Trophoblast cell (in vitro differentiated cells and primary cell): ENCODE measurements at regions not wholly inside any gene's neighbourhood (a gene's known extent, or its start where the extent isn't known, plus 50 kb on each side); places are given as distances from the start of the nearest gene placed in this dataset.
"Not testable (repeated sequence)": the region's sequence is repeated elsewhere in the genome, so short reads cannot be mapped to it uniquely, and the experiment has no call there.

ENCODE experiments used
- DNase-seq, 2 donors: peaks; one replicate each; pipeline ENCODE4 v3.0.0-alpha.2; 2016
- H2AFZ ChIP-seq: 2 replicates; pipeline ENCODE4 v1.6.1; 2013; ENCODE audit warnings: low read length, moderate library complexity, mild to moderate bottlenecking; ENCODE audit not compliant: insufficient read depth, poor library complexity
- H2AK5ac ChIP-seq: 2 replicates; pipeline ENCODE4 v1.6.1; 2013; ENCODE audit warnings: mild to moderate bottlenecking, low read length
- H2BK120ac ChIP-seq: 2 replicates; pipeline ENCODE4 v1.6.1; 2013; ENCODE audit warnings: low read length, mild to moderate bottlenecking, moderate library complexity; ENCODE audit not compliant: insufficient read depth, poor library complexity
- H2BK12ac ChIP-seq: 2 replicates; pipeline ENCODE4 v1.6.1; 2013; ENCODE audit warnings: mild to moderate bottlenecking, low read length, moderate library complexity
- H2BK5ac ChIP-seq: 2 replicates; pipeline ENCODE4 v1.6.1; 2013; ENCODE audit warnings: low read length, low read depth, moderate library complexity, mild to moderate bottlenecking; ENCODE audit not compliant: poor library complexity
- H3K14ac ChIP-seq: 2 replicates; pipeline ENCODE4 v1.6.1; 2013; ENCODE audit warnings: mild to moderate bottlenecking, low read length
- H3K18ac ChIP-seq: 2 replicates; pipeline ENCODE4 v1.6.1; 2013; ENCODE audit warnings: mild to moderate bottlenecking, low read length
- H3K23ac ChIP-seq: 2 replicates; pipeline ENCODE4 v1.6.1; 2013; ENCODE audit warnings: low read length
- H3K27ac ChIP-seq: 2 replicates; pipeline ENCODE4 v1.5.1; 2013; ENCODE audit warnings: low read depth, mild to moderate bottlenecking, inconsistent platforms, low read length, moderate library complexity
- H3K27me3 ChIP-seq: 2 replicates; pipeline ENCODE4 v1.6.1; 2013; ENCODE audit warnings: inconsistent platforms, mild to moderate bottlenecking, low read length, moderate library complexity; ENCODE audit not compliant: insufficient read depth
- H3K36me3 ChIP-seq, 2 experiments: 1 replicate in 1 of 2; 2 replicates in 1 of 2; pipeline ENCODE4 v1.6.1; 2013; ENCODE audit warnings: low read length in 2 of 2, mild to moderate bottlenecking in 2 of 2, moderate library complexity in 1 of 2; ENCODE audit not compliant: insufficient read depth in 2 of 2, control insufficient read depth in 1 of 2
- H3K4ac ChIP-seq: 2 replicates; pipeline ENCODE4 v1.6.1; 2013; ENCODE audit warnings: low read depth, mild to moderate bottlenecking, low read length, moderate library complexity
- H3K4me1 ChIP-seq, 2 experiments: 1 replicate in 1 of 2; 2 replicates in 1 of 2; pipeline ENCODE4 v1.6.1; 2013; ENCODE audit warnings: low read length in 2 of 2, mild to moderate bottlenecking in 2 of 2, moderate library complexity in 1 of 2; ENCODE audit not compliant: insufficient read depth in 2 of 2, control insufficient read depth in 1 of 2
- H3K4me2 ChIP-seq: 2 replicates; pipeline ENCODE4 v1.6.1; 2013; ENCODE audit warnings: inconsistent platforms, mild to moderate bottlenecking, low read length, moderate library complexity
- H3K4me3 ChIP-seq: 2 replicates; pipeline ENCODE4 v1.5.1; 2013; ENCODE audit warnings: mild to moderate bottlenecking, low read depth, low read length, inconsistent platforms
- H3K79me1 ChIP-seq: one replicate; pipeline ENCODE4 v1.6.1; 2013; ENCODE audit warnings: low read length
- H3K79me2 ChIP-seq: 2 replicates; pipeline ENCODE4 v1.6.1; 2013; ENCODE audit warnings: low read length, mild to moderate bottlenecking; ENCODE audit not compliant: control insufficient read depth, insufficient read depth, poor library complexity
- H3K9ac ChIP-seq: 2 replicates; pipeline ENCODE4 v1.6.1; 2013; ENCODE audit warnings: mild to moderate bottlenecking, low read length
- H3K9me3 ChIP-seq: 2 replicates; pipeline ENCODE4 v1.6.1; 2013; ENCODE audit warnings: low read depth, mild to moderate bottlenecking, control low read depth, inconsistent platforms, low read length; ENCODE audit not compliant: insufficient read depth
- H4K12ac ChIP-seq: 2 replicates; pipeline ENCODE4 v1.6.1; 2013; ENCODE audit warnings: low read depth, mild to moderate bottlenecking, low read length, moderate library complexity
- H4K8ac ChIP-seq: 2 replicates; pipeline ENCODE4 v1.6.1; 2013; ENCODE audit warnings: low read depth, mild to moderate bottlenecking, low read length, moderate library complexity
- H4K91ac ChIP-seq: one replicate; pipeline ENCODE4 v1.6.1; 2013; ENCODE audit warnings: low read depth, mild to moderate bottlenecking, low read length, moderate library complexity
- WGBS: extraction: QIAGEN DNeasy Blood & Tissue Kit; methylation state at CpG from one replicate; pipeline ENCODE4 v1.1.7; 2013; ENCODE audit warnings: missing lambda C conversion rate; ENCODE audit not compliant: insufficient read length, insufficient coverage; ENCODE audit errors: extremely low coverage; 5-methylcytosine and 5-hydroxymethylcytosine counted together

GRCh38 chr5:90263102-90263820 lies 146.3 kb downstream of the CETN3 start:
- Histone ChIP-seq H3K4me3 (no peak overlapping the region), H4K91ac (no peak overlapping the region), H3K14ac (no peak overlapping the region), H3K4ac (no peak overlapping the region), H4K12ac (no peak overlapping the region), H3K27ac (no peak overlapping the region), H2BK120ac (no peak overlapping the region), H3K4me1 (no peaks in the 10 kb centered on the region), H3K27me3 (no peaks in the 10 kb centered on the region), H2BK5ac (no peak overlapping the region), H3K23ac (no peak overlapping the region), H3K36me3 (no peaks in the 10 kb centered on the region), H3K79me1 (no peaks in the 10 kb centered on the region), H3K9me3 (no peaks in the 10 kb centered on the region), H3K4me2 (no peak overlapping the region), H2AK5ac (no peak overlapping the region), H3K18ac (no peak overlapping the region), H2BK12ac (peak overlapping the region; percentile 58), H4K8ac (no peak overlapping the region), H2AFZ (no peak overlapping the region), H3K79me2 (no peaks in the 10 kb centered on the region), H3K9ac (no peak overlapping the region)
- no CpG with 5 or more reads among the region's 12 CpGs for WGBS
- DNase-seq = no peak

DNA sequence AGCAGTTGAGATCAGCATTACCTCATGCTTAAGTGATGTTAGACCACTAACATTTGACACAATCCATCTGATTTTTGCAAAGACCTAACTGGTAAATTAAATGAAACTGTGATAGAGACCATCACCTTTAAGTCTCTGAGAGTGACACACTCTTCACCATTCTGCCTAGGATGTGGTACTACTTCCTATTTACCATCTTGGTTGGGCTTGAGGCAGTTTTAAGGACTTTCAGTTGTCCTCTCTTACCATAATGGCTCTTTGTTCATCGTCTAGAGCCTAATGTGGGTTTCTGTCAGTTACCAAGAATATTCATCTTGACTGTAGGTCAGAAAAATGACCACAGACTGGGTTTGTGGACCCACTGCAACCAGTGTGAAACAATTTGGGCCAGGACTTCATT lies 158.1 kb downstream of the CETN3 start:
- no peak overlapping the region for H3K18ac ChIP-seq
- no peak overlapping the region for H3K14ac ChIP-seq
- H3K79me1 ChIP-seq = no peaks in the 10 kb centered on the region
- H3K4me3 ChIP-seq = no peak overlapping the region
- H2AFZ ChIP-seq = no peak overlapping the region
- H2AK5ac ChIP-seq = no peak overlapping the region
- no peaks in the 10 kb centered on the region for H3K9me3 ChIP-seq
- no peak for DNase-seq
- H2BK120ac ChIP-seq = no peak overlapping the region
- H3K36me3 ChIP-seq = no peaks in the 10 kb centered on the region
- no peaks in the 10 kb centered on the region for H3K27me3 ChIP-seq
- no peaks in the 10 kb centered on the region for H3K4me1 ChIP-seq
- no peak overlapping the region for H3K4ac ChIP-seq
- no peak overlapping the region for H4K8ac ChIP-seq
- no peak overlapping the region for H3K9ac ChIP-seq
- no peak overlapping the region for H3K23ac ChIP-seq
- H4K12ac ChIP-seq = no peak overlapping the region
- H2BK5ac ChIP-seq = no peak overlapping the region
- H3K4me2 ChIP-seq = no peak overlapping the region
- WGBS = no CpG with 5 or more reads among the region's 1 CpG
- H4K91ac ChIP-seq = no peak overlapping the region
- no peaks in the 10 kb centered on the region for H3K79me2 ChIP-seq
- H3K27ac ChIP-seq = no peak overlapping the region
- no peak overlapping the region for H2BK12ac ChIP-seq

GRCh38 chr5:90248640-90249039 lies 160.9 kb downstream of the CETN3 start:
- WGBS = no CpG with 5 or more reads among the region's 1 CpG
- Histone ChIP-seq H3K4ac (no peak overlapping the region), H3K9ac (no peak overlapping the region), H3K36me3 (no peaks in the 10 kb centered on the region), H4K12ac (no peak overlapping the region), H4K8ac (no peak overlapping the region), H2AFZ (no peak overlapping the region), H3K23ac (no peak overlapping the region), H3K79me1 (no peaks in the 10 kb centered on the region), H3K4me3 (no peak overlapping the region), H3K4me1 (no peaks in the 10 kb centered on the region), H3K9me3 (no peaks in the 10 kb centered on the region), H3K27me3 (no peaks in the 10 kb centered on the region), H4K91ac (no peak overlapping the region), H2BK12ac (no peak overlapping the region), H3K4me2 (no peak overlapping the region), H3K27ac (no peak overlapping the region), H3K79me2 (no peaks in the 10 kb centered on the region), H2BK5ac (no peak overlapping the region), H3K18ac (no peak overlapping the region), H3K14ac (no peak overlapping the region), H2AK5ac (no peak overlapping the region), H2BK120ac (no peak overlapping the region)
- DNase-seq = no peak

- H2AFZ ChIP-seq, H3K18ac ChIP-seq, H3K9ac ChIP-seq, H3K79me2 ChIP-seq, H3K9me3 ChIP-seq, H3K79me1 ChIP-seq, H2AK5ac ChIP-seq, H2BK5ac ChIP-seq, H3K4me2 ChIP-seq, H3K36me3 ChIP-seq, H3K4me1 ChIP-seq, H3K4ac ChIP-seq, H3K27me3 ChIP-seq, H3K4me3 ChIP-seq, H4K91ac ChIP-seq, H4K8ac ChIP-seq, H4K12ac ChIP-seq, H3K27ac ChIP-seq, H2BK120ac ChIP-seq, H3K14ac ChIP-seq, DNase-seq, H3K23ac ChIP-seq, H2BK12ac ChIP-seq: not testable (repeated sequence)
- WGBS = no CpG with 5 or more reads among the region's 3 CpGs
Observed at GRCh38 chr5:90243848-90244247, 165.7 kb downstream of the CETN3 start.
